Keratinocyte (primary cell): ENCODE measurements at regions not wholly inside any gene's neighbourhood (a gene's known extent, or its start where the extent isn't known, plus 50 kb on each side); places are given as distances from the start of the nearest gene placed in this dataset.

Experiments
- DNase-seq: peaks from one replicate; pipeline ENCODE4 v3.0.0-alpha.2; 2011; ENCODE audit warnings: low read depth, missing footprints, low spot score
- FAIRE-seq: peaks from 2 replicates; lab custom pipeline; 2011; peaks lifted over from hg19 to GRCh38; lab: Jason Lieb, UNC
- H2AFZ ChIP-seq: 2 replicates; pipeline ENCODE4 v1.6.0; 2012; ENCODE audit warnings: low read length, control low read depth, inconsistent platforms; ENCODE audit not compliant: control insufficient read depth
- H3K27ac ChIP-seq: 2 replicates; pipeline ENCODE4 v1.5.1; 2011; ENCODE audit warnings: low read length; ENCODE audit not compliant: control insufficient read depth, insufficient read depth
- H3K27me3 ChIP-seq: 3 replicates; pipeline ENCODE4 v1.6.0; 2011; ENCODE audit warnings: low read length; ENCODE audit not compliant: control insufficient read depth, insufficient read depth; ENCODE audit errors: extremely low read depth
- H3K36me3 ChIP-seq, 2 experiments: 2 replicates in 1 of 2; 3 replicates in 1 of 2; pipeline ENCODE4 v1.5.1; 2011; ENCODE audit warnings: low read length in 2 of 2, mild to moderate bottlenecking in 1 of 2; ENCODE audit not compliant: control insufficient read depth in 2 of 2, insufficient read depth in 2 of 2; ENCODE audit errors: extremely low read depth in 1 of 2
- H3K4me1 ChIP-seq: 3 replicates; pipeline ENCODE4 v1.5.1; 2011; ENCODE audit warnings: low read length; ENCODE audit not compliant: control insufficient read depth, insufficient read depth; ENCODE audit errors: extremely low read depth
- H3K4me2 ChIP-seq: 3 replicates; pipeline ENCODE4 v1.6.0; 2011; ENCODE audit warnings: low read depth, low read length; ENCODE audit not compliant: control insufficient read depth, insufficient read depth; ENCODE audit errors: extremely low read depth
- H3K4me3 ChIP-seq, 3 experiments: fragments of 200-600 bp in 1 of 3; sonication (generic) in 1 of 3; 2 replicates in 2 of 3; 3 replicates in 1 of 3; pipeline ENCODE4 v1.5.1; 2011 to 2016; ENCODE audit warnings: low read length in 3 of 3, mild to moderate bottlenecking in 3 of 3, control low read depth in 2 of 3, inconsistent platforms in 1 of 3, low read depth in 1 of 3, mixed read lengths in 1 of 3, mixed run types in 1 of 3, moderate library complexity in 1 of 3; ENCODE audit not compliant: control insufficient read depth in 2 of 3, insufficient read depth in 2 of 3; ENCODE audit errors: extremely low read depth in 1 of 3
- H3K79me2 ChIP-seq: 2 replicates; pipeline ENCODE4 v1.6.0; 2012; ENCODE audit warnings: low read length; ENCODE audit not compliant: control insufficient read depth, insufficient read depth
- H3K9ac ChIP-seq: 3 replicates; pipeline ENCODE4 v1.6.0; 2011; ENCODE audit warnings: low read length; ENCODE audit not compliant: control insufficient read depth, insufficient read depth; ENCODE audit errors: extremely low read depth
- H3K9me1 ChIP-seq: 3 replicates; pipeline ENCODE4 v1.6.0; 2011; ENCODE audit warnings: low read length; ENCODE audit not compliant: control insufficient read depth, insufficient read depth; ENCODE audit errors: extremely low read depth
- H3K9me3 ChIP-seq: 2 replicates; pipeline ENCODE4 v1.5.1; 2012; ENCODE audit warnings: low read depth, low read length; ENCODE audit not compliant: control insufficient read depth
- H4K20me1 ChIP-seq: 3 replicates; pipeline ENCODE4 v1.6.0; 2011; ENCODE audit warnings: low read length; ENCODE audit not compliant: control insufficient read depth, insufficient read depth; ENCODE audit errors: extremely low read depth
- EZH2 ChIP-seq: IDR thresholded peaks from one replicate; pipeline ENCODE4 v1.6.1; 2012; ENCODE audit warnings: inconsistent platforms, mild to moderate bottlenecking, low read length, moderate library complexity
- dilution Hi-C: fragments of 300-500 bp; cut with MboI; formaldehyde crosslinking; loops from one replicate; pipeline ENCODE4 v1.7.0; 2020; ENCODE audit warnings: low sequenced_read_pairs; ENCODE audit not compliant: extremely low pct_ligation_motif_present
- TF ChIP-seq, protein P1 (sequence below), 3 experiments: IDR thresholded peaks in 1 of 3; conservative IDR thresholded peaks in 1 of 3; optimal IDR thresholded peaks in 1 of 3; 2 replicates in 2 of 3; 3 replicates in 1 of 3; pipeline versions ENCODE3 to v1.5.1; 2011; ENCODE audit warnings: low read length in 3 of 3, mild to moderate bottlenecking in 3 of 3, moderate library complexity in 2 of 3, control low read depth in 1 of 3, inconsistent platforms in 1 of 3; ENCODE audit not compliant: insufficient read depth in 2 of 3; ENCODE audit errors: extremely low read depth in 1 of 3

DNA sequence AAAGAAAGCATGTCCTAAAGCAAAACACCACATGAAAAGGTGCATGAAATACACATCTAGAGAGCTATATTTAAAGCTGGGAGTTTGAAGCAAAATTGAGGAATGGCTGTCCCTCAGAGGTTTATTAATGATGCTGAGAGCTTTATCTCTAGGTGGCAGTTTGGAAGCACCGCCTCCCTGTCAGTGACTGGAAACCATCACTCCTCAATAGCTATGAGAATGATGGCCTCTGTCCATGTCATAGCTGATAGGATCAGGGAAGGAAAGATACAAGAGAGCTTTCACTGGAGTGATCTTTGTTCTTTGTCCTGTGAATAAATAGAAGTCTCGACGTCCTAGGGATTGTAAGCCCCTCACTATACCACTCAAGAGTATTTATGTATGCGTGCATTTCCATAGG lies 110.5 kb downstream of the NUDT12 start:
- Histone ChIP-seq H3K9me1 (no peaks in the 10 kb centered on the region), H3K9ac (no peak overlapping the region), H3K79me2 (no peaks in the 10 kb centered on the region), H3K9me3 (no peaks in the 10 kb centered on the region), H2AFZ (no peak overlapping the region), H3K4me1 (peaks cover 7% of the 10 kb centered on the region), H4K20me1 (no peaks in the 10 kb centered on the region), H3K4me3 (no peak overlapping the region), H3K4me2 (no peak overlapping the region), H3K27ac (no peak overlapping the region), H3K27me3 (no peaks in the 10 kb centered on the region), H3K36me3 (no peaks in the 10 kb centered on the region)
- no peak for TF ChIP-seq EZH2
- TF ChIP-seq, protein P1, sequence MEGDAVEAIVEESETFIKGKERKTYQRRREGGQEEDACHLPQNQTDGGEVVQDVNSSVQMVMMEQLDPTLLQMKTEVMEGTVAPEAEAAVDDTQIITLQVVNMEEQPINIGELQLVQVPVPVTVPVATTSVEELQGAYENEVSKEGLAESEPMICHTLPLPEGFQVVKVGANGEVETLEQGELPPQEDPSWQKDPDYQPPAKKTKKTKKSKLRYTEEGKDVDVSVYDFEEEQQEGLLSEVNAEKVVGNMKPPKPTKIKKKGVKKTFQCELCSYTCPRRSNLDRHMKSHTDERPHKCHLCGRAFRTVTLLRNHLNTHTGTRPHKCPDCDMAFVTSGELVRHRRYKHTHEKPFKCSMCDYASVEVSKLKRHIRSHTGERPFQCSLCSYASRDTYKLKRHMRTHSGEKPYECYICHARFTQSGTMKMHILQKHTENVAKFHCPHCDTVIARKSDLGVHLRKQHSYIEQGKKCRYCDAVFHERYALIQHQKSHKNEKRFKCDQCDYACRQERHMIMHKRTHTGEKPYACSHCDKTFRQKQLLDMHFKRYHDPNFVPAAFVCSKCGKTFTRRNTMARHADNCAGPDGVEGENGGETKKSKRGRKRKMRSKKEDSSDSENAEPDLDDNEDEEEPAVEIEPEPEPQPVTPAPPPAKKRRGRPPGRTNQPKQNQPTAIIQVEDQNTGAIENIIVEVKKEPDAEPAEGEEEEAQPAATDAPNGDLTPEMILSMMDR (optimal IDR thresholded peaks at IDR 0.05 in 1 of 3, IDR thresholded peaks at IDR 0.05 in 1 of 3, conservative IDR thresholded peaks at IDR 0.05 in 1 of 3; ENCODE audit: extremely low read depth in 1 of 3, insufficient read depth in 2 of 3, low read length in 3 of 3): no peak
- FAIRE-seq (peak; percentile 39), DNase-seq (no peak)
- dilution Hi-C loops: no loop called here

- no peak overlapping the region for H3K27ac ChIP-seq
- dilution Hi-C loops: no loop called here
These were observed 111.3 kb downstream of the NUDT12 start for GRCh38 chr5:103451261-103451660.

More at GRCh38 chr5:103451261-103451660, 111.3 kb downstream of the NUDT12 start:
- TF ChIP-seq, protein P1 (optimal IDR thresholded peaks at IDR 0.05 in 1 of 3, IDR thresholded peaks at IDR 0.05 in 1 of 3, conservative IDR thresholded peaks at IDR 0.05 in 1 of 3; ENCODE audit: extremely low read depth in 1 of 3, insufficient read depth in 2 of 3, low read length in 3 of 3): no peak
- no peak for TF ChIP-seq EZH2
- no peaks in the 10 kb centered on the region for H3K36me3 ChIP-seq
- H3K27me3 ChIP-seq: no peaks in the 10 kb centered on the region
- H3K79me2 ChIP-seq: no peaks in the 10 kb centered on the region
- no peaks in the 10 kb centered on the region for H3K9me1 ChIP-seq
- H3K9me3 ChIP-seq: no peaks in the 10 kb centered on the region
- peaks cover 7% of the 10 kb centered on the region for H3K4me1 ChIP-seq
- DNase-seq (no peak), FAIRE-seq (no peak)
- no peaks in the 10 kb centered on the region for H4K20me1 ChIP-seq
- H3K9ac ChIP-seq: no peak overlapping the region
- H2AFZ ChIP-seq: peak overlapping the region; percentile 82
- H3K4me2 ChIP-seq: no peak overlapping the region
- no peak overlapping the region for H3K4me3 ChIP-seq
